ENCODE measurements at regions not wholly inside any gene's neighbourhood (a gene's known extent, or its start where the extent isn't known, plus 50 kb on each side); places are given as distances from the start of the nearest gene placed in this dataset.

GRCh38 chr2:133787207-133787606 is 218.9 kb upstream of the NCKAP5 start:
- Histone ChIP-seq H3K14ac (ENCODE audit: insufficient read depth, low read length) (no peak overlapping the region), H2AFZ (ENCODE audit: low read length) (no peak overlapping the region), H3K4ac (ENCODE audit: low read depth, low read length) (no peak overlapping the region), H4K8ac (replicated peaks; ENCODE audit: insufficient read length, low read depth, low read length) (no peak overlapping the region), H3K27ac (ENCODE audit: insufficient read length, low read depth, low read length) (no peak overlapping the region), H2BK12ac (ENCODE audit: insufficient read length, low read depth, low read length) (no peak overlapping the region), H3K9me3 (ENCODE audit: control insufficient read depth, low read depth, low read length) (no peaks in the 10 kb centered on the region), H3K4me2 (ENCODE audit: insufficient read depth, insufficient read length, low read length) (no peak overlapping the region), H3K23ac (ENCODE audit: insufficient read length, low read depth, low read length) (no peak overlapping the region), H3K79me1 (ENCODE audit: insufficient read depth, low read depth, low read length, poor library complexity, severe bottlenecking) (no peaks in the 10 kb centered on the region), H3K79me2 (ENCODE audit: insufficient read depth, low read length) (no peaks in the 10 kb centered on the region), H3K9ac (ENCODE audit: extremely low read depth, insufficient read length, low read length) (no peak overlapping the region), H3K23me2 (ENCODE audit: insufficient read length, low read depth, low read length, poor library complexity, severe bottlenecking) (no peaks in the 10 kb centered on the region), H3T11ph (ENCODE audit: low read length) (no peak overlapping the region), H3K4me1 (ENCODE audit: insufficient read depth, low read length) (no peaks in the 10 kb centered on the region; the same call in 1 of the 2 replicates), H3K18ac (ENCODE audit: insufficient read length, low read depth, low read length) (no peak overlapping the region), H2BK5ac (ENCODE audit: insufficient read length, low read length) (no peak overlapping the region), H2BK20ac (ENCODE audit: low read depth, low read length, poor library complexity, severe bottlenecking) (no peak overlapping the region), H4K5ac (ENCODE audit: insufficient read length, low read depth, low read length) (no peak overlapping the region), H3K56ac (ENCODE audit: insufficient read length, low read depth, low read length) (no peak overlapping the region), H3K27me3 (ENCODE audit: insufficient read depth, low read length) (no peaks in the 10 kb centered on the region), H4K91ac (ENCODE audit: insufficient read length, low read depth, low read length) (no peak overlapping the region), H2BK15ac (ENCODE audit: low read depth, low read length) (no peak overlapping the region), H2BK120ac (ENCODE audit: low read depth, low read length, poor library complexity, severe bottlenecking) (no peak overlapping the region), H4K20me1 (ENCODE audit: control insufficient read depth, insufficient read depth, insufficient read length) (no peaks in the 10 kb centered on the region), H2AK5ac (ENCODE audit: insufficient read length, low read length) (no peak overlapping the region)
- no peak overlapping the region for H3K4me3 Mint-ChIP-seq
- no peak overlapping the region for H3K27ac Mint-ChIP-seq
- no peak for TF ChIP-seq CTCF (conservative IDR thresholded peaks at IDR 0.05)
- H3K9me3 Mint-ChIP-seq: peaks cover 6 to 7% of the 10 kb centered on the region in 2 experiments; a peak in 4 of 5 replicates
- H3K36me3 Mint-ChIP-seq (ENCODE audit: insufficient read depth in 1 of 3, low read depth in 3 of 3): peaks cover 0 to 5% (median 4%) of the 10 kb centered on the region in 3 experiments; a peak in 2 of 7 replicates
- H3K4me1 Mint-ChIP-seq: peaks cover 6 to 8% of the 10 kb centered on the region in 2 experiments
- 0 out of 2 replicates have a peak, but pooled peaks cover 2% of the 10 kb centered on the region for H3K27me3 Mint-ChIP-seq (ENCODE audit: low read depth)
- DNase-seq: no peak
